K562 (cell line): ENCODE measurements at regions not wholly inside any gene's neighbourhood (a gene's known extent, or its start where the extent isn't known, plus 50 kb on each side); places are given as distances from the start of the nearest gene placed in this dataset.
A peak's percentile ranks its signal among the peaks of the same experiment; 100 is the strongest.

Experiments
- ADNP ChIP-seq: fragments of 200-800 bp; sonication (Bioruptor generic); IDR thresholded peaks from 2 replicates; pipeline ENCODE4 v1.6.1; 2016; ENCODE audit warnings: missing genetic modification characterization, missing compliant biosample characterization
- BACH1 ChIP-seq: fragments of 200-800 bp; sonication (Bioruptor generic); IDR thresholded peaks from 2 replicates; pipeline ENCODE4 v1.6.1; 2016; ENCODE audit warnings: missing genetic modification characterization, missing compliant biosample characterization
- CCAR2 ChIP-seq: fragments of 200-400 bp; formaldehyde crosslinking; IDR thresholded peaks from 2 replicates; pipeline ENCODE4 v1.6.1; 2017; ENCODE audit warnings: mild to moderate bottlenecking, low read depth, low read length
- DPF2 ChIP-seq: fragments of 450-650 bp; IDR thresholded peaks from 2 replicates; pipeline ENCODE4 v1.6.1; 2016
- E2F3 ChIP-seq: fragments of 250-450 bp; sonication (Bioruptor Pico); IDR thresholded peaks from 2 replicates; pipeline ENCODE4 v1.4.0; 2020; ENCODE audit warnings: mild to moderate bottlenecking
- ELF4 ChIP-seq: fragments of 450-650 bp; formaldehyde crosslinking; IDR thresholded peaks from 2 replicates; pipeline ENCODE4 v1.4.0; 2022; ENCODE audit warnings: missing genetic modification characterization
- FOXA3 ChIP-seq, 2 experiments: fragments of 450-650 bp in 1 of 2; sonication (generic) in 1 of 2; formaldehyde crosslinking; IDR thresholded peaks in 1 of 2; conservative IDR thresholded peaks in 1 of 2; 2 replicates each; pipeline versions ENCODE4 v1.4.0 to v1.8.0; 2020 to 2022; ENCODE audit warnings: mild to moderate bottlenecking in 2 of 2, missing genetic modification reagents in 1 of 2
- HNRNPUL1 ChIP-seq: fragments of 200-400 bp; formaldehyde crosslinking; IDR thresholded peaks from 2 replicates; pipeline ENCODE4 v1.6.1; 2017; ENCODE audit warnings: low read length
- KLF10 ChIP-seq: fragments of 250-450 bp; sonication (Bioruptor Pico); IDR thresholded peaks from 2 replicates; pipeline ENCODE4 v1.6.1; 2021; ENCODE audit warnings: matching md5 sums
- MEF2D ChIP-seq: conservative IDR thresholded peaks from 2 replicates; pipeline ENCODE4 v1.6.1; 2016; ENCODE audit warnings: low read depth, missing genetic modification characterization, missing compliant biosample characterization
- NFIC ChIP-seq: fragments of 450-650 bp; IDR thresholded peaks from 2 replicates; pipeline ENCODE4 v1.6.1; 2017; ENCODE audit warnings: mild to moderate bottlenecking, inconsistent platforms
- NONO ChIP-seq, 2 experiments: fragments of 200-400 bp in 1 of 2; fragments of 450-650 bp in 1 of 2; formaldehyde crosslinking in 1 of 2; IDR thresholded peaks; 2 replicates each; pipeline ENCODE4 v1.6.1; 2017; ENCODE audit warnings: low read depth in 2 of 2, mild to moderate bottlenecking in 2 of 2, moderate library complexity in 2 of 2, low read length in 1 of 2
- NR1H2 ChIP-seq: sonication (generic); formaldehyde crosslinking; IDR thresholded peaks from 2 replicates; pipeline ENCODE4 v1.4.0; 2020; ENCODE audit warnings: mild to moderate bottlenecking, missing genetic modification reagents
- NR2C2 ChIP-seq, 2 experiments: fragments of 200-800 bp in 1 of 2; sonication (Bioruptor generic) in 1 of 2; sonication (generic) in 1 of 2; formaldehyde crosslinking in 1 of 2; IDR thresholded peaks; 2 replicates each; pipeline versions ENCODE4 v1.6.1 to v1.8.0; 2016 to 2022; ENCODE audit warnings: mild to moderate bottlenecking in 1 of 2, missing compliant biosample characterization in 1 of 2, missing genetic modification characterization in 1 of 2, missing genetic modification reagents in 1 of 2
- RBFOX2 ChIP-seq: fragments of 200-400 bp; formaldehyde crosslinking; IDR thresholded peaks from 2 replicates; pipeline ENCODE4 v1.6.1; 2017; ENCODE audit warnings: low read depth, mild to moderate bottlenecking, low read length, moderate library complexity
- TOE1 ChIP-seq, 2 experiments: fragments of 450-650 bp in 1 of 2; sonication (generic) in 1 of 2; formaldehyde crosslinking in 1 of 2; IDR thresholded peaks; 2 replicates each; pipeline versions ENCODE4 v1.7.1 to v1.8.0; 2016 to 2022; ENCODE audit warnings: borderline replicate concordance in 2 of 2, mild to moderate bottlenecking in 2 of 2, antibody characterized with exemption in 1 of 2, inconsistent platforms in 1 of 2, low read depth in 1 of 2, missing genetic modification reagents in 1 of 2, moderate library complexity in 1 of 2
- ZKSCAN8 ChIP-seq: fragments of 200-800 bp; sonication (Bioruptor generic); IDR thresholded peaks from 2 replicates; pipeline ENCODE4 v1.6.1; 2016; ENCODE audit warnings: missing genetic modification characterization, missing compliant biosample characterization
- ZNF239 ChIP-seq: fragments of 250-450 bp; sonication (Bioruptor Pico); IDR thresholded peaks from 2 replicates; pipeline ENCODE4 v1.4.0; 2020; ENCODE audit warnings: mild to moderate bottlenecking
- ZNF444 ChIP-seq: fragments of 250-450 bp; sonication (Bioruptor Pico); IDR thresholded peaks from 2 replicates; pipeline ENCODE4 v1.4.0; 2020; ENCODE audit warnings: mild to moderate bottlenecking, moderate library complexity
- ZNF76 ChIP-seq: fragments of 250-450 bp; sonication (Bioruptor Pico); IDR thresholded peaks from 2 replicates; pipeline ENCODE4 v1.4.0; 2020; ENCODE audit warnings: mild to moderate bottlenecking, moderate library complexity, borderline replicate concordance
- ZZZ3 ChIP-seq: fragments of 450-650 bp; IDR thresholded peaks from 2 replicates; pipeline ENCODE4 v1.6.1; 2016; ENCODE audit warnings: antibody characterized with exemption, mild to moderate bottlenecking, moderate library complexity
- TF ChIP-seq, protein P1 (sequence below): fragments of 250-450 bp; sonication (Bioruptor Pico); IDR thresholded peaks from 2 replicates; pipeline ENCODE4 v1.8.0; 2021; ENCODE audit warnings: mild to moderate bottlenecking, moderate library complexity
- TF ChIP-seq, protein P2 (sequence below): fragments of 450-650 bp; IDR thresholded peaks from 2 replicates; pipeline ENCODE4 v1.6.1; 2016; ENCODE audit warnings: borderline replicate concordance
- TF ChIP-seq, protein P3 (sequence below): sonication (generic); formaldehyde crosslinking; IDR thresholded peaks from 2 replicates; pipeline ENCODE4 v1.8.0; 2022; ENCODE audit warnings: missing genetic modification reagents, mild to moderate bottlenecking, borderline replicate concordance
- TF ChIP-seq, protein P4 (sequence below): fragments of 250-450 bp; sonication (Bioruptor Pico); IDR thresholded peaks from 2 replicates; pipeline ENCODE4 v1.6.1; 2021; ENCODE audit warnings: mild to moderate bottlenecking

DNA sequence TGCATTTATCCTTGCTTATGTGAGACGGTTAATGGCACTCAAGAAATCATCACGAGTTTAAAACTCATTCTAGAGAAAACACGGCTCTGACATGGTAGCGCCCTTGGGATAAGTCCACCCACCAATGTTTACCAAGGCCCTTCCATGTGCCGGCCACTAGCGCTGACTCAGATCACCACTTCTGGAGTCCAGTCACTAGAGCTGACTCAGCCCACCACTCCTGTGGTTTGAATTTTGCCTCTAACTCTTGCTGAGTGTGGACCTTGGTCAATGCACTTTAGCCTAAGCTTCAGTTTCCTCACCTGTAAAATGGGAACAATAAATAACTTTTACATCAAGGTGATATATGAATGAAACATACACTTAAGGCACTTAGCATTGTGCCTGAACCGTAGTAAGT is 358.4 kb upstream of the PROK2 start (continued):
- TF ChIP-seq, protein P1, sequence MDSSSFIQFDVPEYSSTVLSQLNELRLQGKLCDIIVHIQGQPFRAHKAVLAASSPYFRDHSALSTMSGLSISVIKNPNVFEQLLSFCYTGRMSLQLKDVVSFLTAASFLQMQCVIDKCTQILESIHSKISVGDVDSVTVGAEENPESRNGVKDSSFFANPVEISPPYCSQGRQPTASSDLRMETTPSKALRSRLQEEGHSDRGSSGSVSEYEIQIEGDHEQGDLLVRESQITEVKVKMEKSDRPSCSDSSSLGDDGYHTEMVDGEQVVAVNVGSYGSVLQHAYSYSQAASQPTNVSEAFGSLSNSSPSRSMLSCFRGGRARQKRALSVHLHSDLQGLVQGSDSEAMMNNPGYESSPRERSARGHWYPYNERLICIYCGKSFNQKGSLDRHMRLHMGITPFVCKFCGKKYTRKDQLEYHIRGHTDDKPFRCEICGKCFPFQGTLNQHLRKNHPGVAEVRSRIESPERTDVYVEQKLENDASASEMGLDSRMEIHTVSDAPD = no peak
- TF ChIP-seq DPF2 (no peak; the same call in none of the 2 replicates), ZNF444 (CRISPR knock-in tag) (0 out of 2 replicates have a peak, but pooled peaks have one; percentile 4), BACH1 (tag) (peak; percentile 93), RBFOX2 (no peak), ZNF239 (CRISPR knock-in tag) (no peak), ADNP (tag) (peak; percentile 92), E2F3 (CRISPR knock-in tag) (peak; percentile 56; the same call in 1 of the 2 replicates), ZZZ3 (no peak), MEF2D (tag) (0 out of 2 replicates have a peak, but pooled peaks have one; percentile 24), ZKSCAN8 (CRISPR knock-in tag) (no peak), ZNF76 (peak; percentile 68; the same call in 1 of the 2 replicates), KLF10 (no peak), NR2C2 (CRISPR knock-in tag; IDR thresholded peaks at IDR 0.05) (no peak), NR2C2 (tag; IDR thresholded peaks at IDR 0.05) (peak; percentile 41; the same call in 1 of the 2 replicates), NFIC (no peak), NONO (IDR thresholded peaks at IDR 0.05; ENCODE audit: low read depth in 2 of 2, low read length in 1 of 2) (no peak), NR1H2 (no peak), CCAR2 (no peak), TOE1 (IDR thresholded peaks at IDR 0.05; ENCODE audit: borderline replicate concordance) (no peak), TOE1 (CRISPR knock-in tag; IDR thresholded peaks at IDR 0.05; ENCODE audit: borderline replicate concordance, low read depth) (no peak), FOXA3 (CRISPR knock-in tag; conservative IDR thresholded peaks at IDR 0.05 in 1 of 2, IDR thresholded peaks at IDR 0.05 in 1 of 2) (peak; percentile 90 to 91), HNRNPUL1 (no peak), ELF4 (no peak)
- TF ChIP-seq, protein P2, sequence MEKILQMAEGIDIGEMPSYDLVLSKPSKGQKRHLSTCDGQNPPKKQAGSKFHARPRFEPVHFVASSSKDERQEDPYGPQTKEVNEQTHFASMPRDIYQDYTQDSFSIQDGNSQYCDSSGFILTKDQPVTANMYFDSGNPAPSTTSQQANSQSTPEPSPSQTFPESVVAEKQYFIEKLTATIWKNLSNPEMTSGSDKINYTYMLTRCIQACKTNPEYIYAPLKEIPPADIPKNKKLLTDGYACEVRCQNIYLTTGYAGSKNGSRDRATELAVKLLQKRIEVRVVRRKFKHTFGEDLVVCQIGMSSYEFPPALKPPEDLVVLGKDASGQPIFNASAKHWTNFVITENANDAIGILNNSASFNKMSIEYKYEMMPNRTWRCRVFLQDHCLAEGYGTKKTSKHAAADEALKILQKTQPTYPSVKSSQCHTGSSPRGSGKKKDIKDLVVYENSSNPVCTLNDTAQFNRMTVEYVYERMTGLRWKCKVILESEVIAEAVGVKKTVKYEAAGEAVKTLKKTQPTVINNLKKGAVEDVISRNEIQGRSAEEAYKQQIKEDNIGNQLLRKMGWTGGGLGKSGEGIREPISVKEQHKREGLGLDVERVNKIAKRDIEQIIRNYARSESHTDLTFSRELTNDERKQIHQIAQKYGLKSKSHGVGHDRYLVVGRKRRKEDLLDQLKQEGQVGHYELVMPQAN = no peak
- TF ChIP-seq, protein P3, sequence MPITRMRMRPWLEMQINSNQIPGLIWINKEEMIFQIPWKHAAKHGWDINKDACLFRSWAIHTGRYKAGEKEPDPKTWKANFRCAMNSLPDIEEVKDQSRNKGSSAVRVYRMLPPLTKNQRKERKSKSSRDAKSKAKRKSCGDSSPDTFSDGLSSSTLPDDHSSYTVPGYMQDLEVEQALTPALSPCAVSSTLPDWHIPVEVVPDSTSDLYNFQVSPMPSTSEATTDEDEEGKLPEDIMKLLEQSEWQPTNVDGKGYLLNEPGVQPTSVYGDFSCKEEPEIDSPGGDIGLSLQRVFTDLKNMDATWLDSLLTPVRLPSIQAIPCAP = no peak
- TF ChIP-seq, protein P4, sequence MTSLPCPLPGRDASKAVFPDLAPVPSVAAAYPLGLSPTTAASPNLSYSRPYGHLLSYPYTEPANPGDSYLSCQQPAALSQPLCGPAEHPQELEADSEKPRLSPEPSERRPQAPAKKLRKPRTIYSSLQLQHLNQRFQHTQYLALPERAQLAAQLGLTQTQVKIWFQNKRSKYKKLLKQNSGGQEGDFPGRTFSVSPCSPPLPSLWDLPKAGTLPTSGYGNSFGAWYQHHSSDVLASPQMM (CRISPR knock-in tag) = no peak
